Type B pancreatic cell (in vitro differentiated cells): ENCODE measurements at regions not wholly inside any gene's neighbourhood (a gene's known extent, or its start where the extent isn't known, plus 50 kb on each side); places are given as distances from the start of the nearest gene placed in this dataset.

Experiments
- DNase-seq: peaks from one replicate; pipeline ENCODE4 v3.0.0; 2021; ENCODE audit warnings: mixed read lengths; ENCODE audit not compliant: unreplicated experiment; ENCODE audit errors: extremely low spot score
- H3K27ac Mint-ChIP-seq: 2 replicates; pipeline ENCODE4 v1.8.0; 2021; ENCODE audit warnings: mild to moderate bottlenecking, mixed read lengths
- H3K27me3 Mint-ChIP-seq: 2 replicates; pipeline ENCODE4 v1.8.0; 2021; ENCODE audit warnings: mixed read lengths
- H3K36me3 Mint-ChIP-seq: 2 replicates; pipeline ENCODE4 v1.8.0; 2021; ENCODE audit warnings: mixed read lengths
- H3K4me1 Mint-ChIP-seq: one replicate; pipeline ENCODE4 v1.8.0; 2021; ENCODE audit warnings: mixed read lengths; ENCODE audit not compliant: unreplicated experiment
- H3K4me3 Mint-ChIP-seq: 2 replicates; pipeline ENCODE4 v1.8.0; 2021; ENCODE audit warnings: mild to moderate bottlenecking, mixed read lengths
- H3K9me3 Mint-ChIP-seq: 2 replicates; pipeline ENCODE4 v1.8.0; 2021; ENCODE audit warnings: mixed read lengths
- TF ChIP-seq, protein P1 (sequence below): fragments of 200-600 bp; sonication (generic); conservative IDR thresholded peaks from 2 replicates; pipeline ENCODE4 v1.5.0; 2021; ENCODE audit warnings: antibody characterized with exemption, mild to moderate bottlenecking

DNA sequence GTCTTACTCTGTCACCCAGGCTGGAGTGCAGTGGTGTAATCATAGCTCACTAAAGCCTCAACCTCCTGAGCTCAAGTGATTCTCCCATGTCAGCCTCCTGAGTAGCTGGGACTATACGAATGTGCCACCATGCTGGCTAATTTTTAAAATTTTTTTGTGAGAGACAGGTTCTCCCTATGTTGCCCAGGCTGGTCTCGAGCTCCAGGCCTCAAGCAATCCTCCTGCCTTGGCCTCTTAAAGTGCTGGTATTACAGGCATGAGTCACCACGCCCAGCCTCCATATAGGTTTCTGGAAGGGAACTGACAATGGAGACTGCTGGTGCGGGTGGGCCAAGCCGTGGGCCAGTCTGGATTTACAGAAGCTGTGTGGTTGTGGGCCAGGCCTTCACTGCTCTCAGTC is 189.2 kb downstream of the URI1 start:
- TF ChIP-seq, protein P1, sequence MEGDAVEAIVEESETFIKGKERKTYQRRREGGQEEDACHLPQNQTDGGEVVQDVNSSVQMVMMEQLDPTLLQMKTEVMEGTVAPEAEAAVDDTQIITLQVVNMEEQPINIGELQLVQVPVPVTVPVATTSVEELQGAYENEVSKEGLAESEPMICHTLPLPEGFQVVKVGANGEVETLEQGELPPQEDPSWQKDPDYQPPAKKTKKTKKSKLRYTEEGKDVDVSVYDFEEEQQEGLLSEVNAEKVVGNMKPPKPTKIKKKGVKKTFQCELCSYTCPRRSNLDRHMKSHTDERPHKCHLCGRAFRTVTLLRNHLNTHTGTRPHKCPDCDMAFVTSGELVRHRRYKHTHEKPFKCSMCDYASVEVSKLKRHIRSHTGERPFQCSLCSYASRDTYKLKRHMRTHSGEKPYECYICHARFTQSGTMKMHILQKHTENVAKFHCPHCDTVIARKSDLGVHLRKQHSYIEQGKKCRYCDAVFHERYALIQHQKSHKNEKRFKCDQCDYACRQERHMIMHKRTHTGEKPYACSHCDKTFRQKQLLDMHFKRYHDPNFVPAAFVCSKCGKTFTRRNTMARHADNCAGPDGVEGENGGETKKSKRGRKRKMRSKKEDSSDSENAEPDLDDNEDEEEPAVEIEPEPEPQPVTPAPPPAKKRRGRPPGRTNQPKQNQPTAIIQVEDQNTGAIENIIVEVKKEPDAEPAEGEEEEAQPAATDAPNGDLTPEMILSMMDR: no peak
- H3K27ac Mint-ChIP-seq: no peak overlapping the region
- no peak overlapping the region for H3K4me3 Mint-ChIP-seq
- H3K27me3 Mint-ChIP-seq: peaks cover 4% of the 10 kb centered on the region
- peaks cover 15% of the 10 kb centered on the region for H3K4me1 Mint-ChIP-seq
- no peak for DNase-seq
- no peaks in the 10 kb centered on the region for H3K36me3 Mint-ChIP-seq
- no peaks in the 10 kb centered on the region for H3K9me3 Mint-ChIP-seq

DNA sequence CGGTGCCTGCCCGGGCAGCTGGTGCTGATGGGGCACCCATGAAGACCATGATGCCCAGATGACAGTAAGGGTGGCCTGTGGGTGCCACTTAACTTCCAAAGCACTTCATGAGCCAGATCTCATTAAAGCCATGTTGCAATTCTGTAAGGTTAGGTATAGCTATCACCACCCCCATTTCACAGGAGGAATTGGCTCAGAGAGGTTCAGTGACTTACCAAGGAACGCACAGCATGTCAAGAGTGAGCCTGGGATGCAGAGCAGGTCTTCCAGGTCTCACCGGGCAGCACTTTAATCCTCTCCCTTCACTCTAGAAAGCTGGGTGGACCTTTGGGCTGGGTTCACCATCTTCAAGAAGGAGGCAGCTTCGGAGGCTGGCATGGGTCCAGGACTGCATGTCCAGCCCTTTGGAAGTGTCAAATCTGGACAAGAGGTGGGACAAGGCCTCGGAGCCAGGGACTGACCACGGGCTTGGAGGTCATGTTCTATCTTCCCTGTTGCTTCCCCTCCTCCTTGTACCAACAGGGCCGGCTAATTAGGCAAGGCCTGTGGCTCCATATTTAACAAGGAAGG is 189.8 kb downstream of the URI1 start:
- Mint-ChIP-seq H3K36me3 (no peaks in the 10 kb centered on the region), H3K27me3 (peaks cover 4% of the 10 kb centered on the region), H3K27ac (no peak overlapping the region), H3K4me1 (peaks cover 21% of the 10 kb centered on the region), H3K9me3 (no peaks in the 10 kb centered on the region), H3K4me3 (no peak overlapping the region)
- TF ChIP-seq, protein P1: no peak
- no peak for DNase-seq

DNA sequence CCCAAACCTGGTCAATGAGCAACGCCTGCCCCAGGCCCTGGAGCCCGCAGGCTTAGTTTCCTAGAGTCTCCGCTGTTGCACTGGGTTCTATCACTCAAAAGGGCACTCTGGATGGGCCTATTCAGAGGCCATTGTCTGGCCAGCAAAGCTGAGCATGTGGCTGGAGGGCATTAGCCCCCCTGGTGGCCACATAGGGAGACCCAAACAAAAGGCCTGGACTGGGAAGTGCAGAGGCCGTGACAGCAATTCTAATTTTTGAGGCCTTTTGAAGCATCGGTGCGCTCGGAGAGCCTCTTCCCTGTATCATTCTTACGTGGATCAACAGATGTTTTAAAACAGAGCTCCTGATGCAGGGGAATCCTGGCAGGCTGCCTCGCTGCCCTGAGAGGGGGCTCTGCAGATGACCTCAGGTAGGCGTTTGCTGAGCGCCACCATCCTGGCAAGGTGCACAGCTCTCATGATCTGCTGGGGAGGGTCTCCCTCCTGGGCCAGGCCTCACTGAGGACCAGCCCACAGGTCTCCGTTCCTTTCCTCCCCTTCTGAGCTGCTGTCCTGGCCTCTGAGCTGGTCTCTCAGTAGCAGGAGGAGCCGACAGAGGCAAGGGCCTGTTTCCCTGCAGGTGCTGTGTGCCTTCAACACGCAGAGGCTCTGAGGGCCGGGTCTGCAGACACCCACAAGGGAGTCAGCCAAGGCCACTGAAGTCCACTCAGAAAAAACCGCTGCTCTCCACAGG is 190.5 kb downstream of the URI1 start:
- H3K27ac Mint-ChIP-seq: no peak overlapping the region
- no peaks in the 10 kb centered on the region for H3K36me3 Mint-ChIP-seq
- no peaks in the 10 kb centered on the region for H3K9me3 Mint-ChIP-seq
- peaks cover 4% of the 10 kb centered on the region for H3K27me3 Mint-ChIP-seq
- H3K4me3 Mint-ChIP-seq: no peak overlapping the region
- DNase-seq: no peak
- H3K4me1 Mint-ChIP-seq: peaks cover 23% of the 10 kb centered on the region
- TF ChIP-seq, protein P1: no peak

DNA sequence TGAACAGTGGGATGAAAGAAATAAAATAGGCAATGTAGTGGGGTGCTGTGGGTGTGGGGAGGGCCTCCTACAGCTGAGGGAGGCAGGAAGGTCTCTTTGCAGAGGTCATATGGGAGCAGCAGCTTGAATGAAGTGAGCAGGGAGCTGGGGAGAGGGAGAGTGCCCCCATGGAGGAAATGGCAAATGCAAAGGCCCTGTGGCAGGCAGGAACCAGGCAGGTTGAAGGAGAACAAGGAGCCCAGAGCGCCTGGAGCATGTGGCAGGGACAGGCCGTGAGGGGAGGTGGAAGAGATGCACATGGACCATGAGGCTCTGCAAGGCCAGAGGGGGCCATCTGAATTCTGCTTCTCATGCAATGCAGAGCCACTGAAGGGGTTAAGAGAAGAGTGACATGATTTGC is 191.8 kb downstream of the URI1 start:
- no peak overlapping the region for H3K4me3 Mint-ChIP-seq
- peaks cover 4% of the 10 kb centered on the region for H3K27me3 Mint-ChIP-seq
- H3K36me3 Mint-ChIP-seq: no peaks in the 10 kb centered on the region
- no peak for DNase-seq
- peaks cover 23% of the 10 kb centered on the region for H3K4me1 Mint-ChIP-seq
- H3K9me3 Mint-ChIP-seq: no peaks in the 10 kb centered on the region
- H3K27ac Mint-ChIP-seq: no peak overlapping the region
- TF ChIP-seq, protein P1: no peak

DNA sequence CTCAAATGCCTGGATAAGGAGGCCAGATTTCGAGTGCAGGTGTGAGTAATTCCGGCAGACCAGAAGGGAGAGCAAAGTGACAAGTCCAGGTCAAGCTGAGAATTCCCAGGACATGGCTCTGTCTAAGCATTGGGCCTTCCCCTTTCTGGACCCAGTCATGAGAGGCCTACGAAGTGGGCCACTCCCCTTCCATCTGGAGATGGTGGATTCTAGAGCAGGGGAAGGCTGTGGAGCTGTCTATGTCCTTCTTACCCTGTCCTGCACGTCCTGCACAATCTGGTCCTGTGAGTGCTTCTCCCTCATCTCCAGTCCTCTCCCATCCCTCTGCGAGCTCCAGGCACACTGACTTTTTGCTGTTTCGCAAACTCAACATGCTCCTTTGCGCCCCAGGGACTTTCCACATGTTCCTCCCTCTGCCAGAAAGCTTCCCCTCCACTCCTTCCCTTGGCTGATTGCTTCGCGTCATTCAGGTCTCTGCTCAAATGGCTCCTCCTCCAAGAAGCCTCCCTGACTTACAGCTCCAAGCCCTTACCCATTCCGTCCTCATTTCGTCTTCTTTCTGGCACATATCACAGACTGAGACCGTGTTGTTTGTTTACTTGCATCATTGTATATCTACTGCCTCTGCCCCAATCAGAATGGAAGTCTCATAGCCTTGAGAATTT is 193.2 kb downstream of the URI1 start:
- Mint-ChIP-seq H3K9me3 (no peaks in the 10 kb centered on the region), H3K4me1 (peaks cover 23% of the 10 kb centered on the region), H3K27me3 (peaks cover 4% of the 10 kb centered on the region), H3K36me3 (no peaks in the 10 kb centered on the region), H3K4me3 (no peak overlapping the region), H3K27ac (no peak overlapping the region)
- TF ChIP-seq, protein P1: no peak
- DNase-seq: no peak
